ENCODE measurements at regions not wholly inside any gene's neighbourhood (a gene's known extent, or its start where the extent isn't known, plus 50 kb on each side); places are given as distances from the start of the nearest gene placed in this dataset.

- no peaks in the 10 kb centered on the region for H3K9me3 Mint-ChIP-seq
- DNase-seq (ENCODE audit: low spot score), result no peak
- H3K36me3 Mint-ChIP-seq (ENCODE audit: low read depth), result no peaks in the 10 kb centered on the region
- H3K27me3 Mint-ChIP-seq (ENCODE audit: low read depth), result no peaks in the 10 kb centered on the region
- no peak overlapping the region for H3K4me3 Mint-ChIP-seq (ENCODE audit: low read depth)
- intact Hi-C loops (cut with micrococcal nuclease), result no loop called here
- H3K4me1 Mint-ChIP-seq (ENCODE audit: low read depth), result no peaks in the 10 kb centered on the region
- H3K27ac Mint-ChIP-seq, result no peak overlapping the region
Measured at GRCh38 chr1:82724246-82724645, 923.5 kb downstream of the ADGRL2 start.

- H3K27me3 Mint-ChIP-seq (ENCODE audit: low read depth), result no peaks in the 10 kb centered on the region
- no peaks in the 10 kb centered on the region for H3K4me1 Mint-ChIP-seq (ENCODE audit: low read depth)
- H3K27ac Mint-ChIP-seq, result no peak overlapping the region
- no peaks in the 10 kb centered on the region for H3K36me3 Mint-ChIP-seq (ENCODE audit: low read depth)
- DNase-seq (ENCODE audit: low spot score), result no peak
- no peak overlapping the region for H3K4me3 Mint-ChIP-seq (ENCODE audit: low read depth)
- intact Hi-C loops (cut with micrococcal nuclease), result no loop called here
- H3K9me3 Mint-ChIP-seq, result no peaks in the 10 kb centered on the region
Measured at GRCh38 chr1:82722608-82723007, 921.9 kb downstream of the ADGRL2 start.

DNA sequence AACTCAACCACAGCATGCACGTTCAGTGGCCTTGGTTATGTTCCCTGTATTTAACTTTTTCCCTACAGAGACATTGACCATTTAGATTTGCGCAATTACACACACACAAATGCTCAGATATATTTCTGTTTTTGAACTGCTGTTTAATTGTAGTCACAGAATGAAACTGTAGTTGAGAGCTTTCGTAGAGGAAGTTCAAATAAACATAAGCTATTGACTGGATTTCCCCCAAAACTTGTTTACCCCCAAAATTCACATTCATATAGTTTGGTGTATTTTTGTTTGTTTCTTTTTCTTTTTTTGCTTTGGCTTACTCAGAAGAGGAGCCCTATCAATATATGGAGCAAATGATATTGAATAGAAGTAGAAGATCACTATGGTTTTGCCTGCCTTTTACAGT, 921.0 kb downstream of the ADGRL2 start:
- no peaks in the 10 kb centered on the region for H3K36me3 Mint-ChIP-seq (ENCODE audit: low read depth)
- intact Hi-C loops (cut with micrococcal nuclease), result no loop called here
- no peak overlapping the region for H3K4me3 Mint-ChIP-seq (ENCODE audit: low read depth)
- no peak for DNase-seq (ENCODE audit: low spot score)
- no peaks in the 10 kb centered on the region for H3K4me1 Mint-ChIP-seq (ENCODE audit: low read depth)
- H3K27ac Mint-ChIP-seq, result no peak overlapping the region
- no peaks in the 10 kb centered on the region for H3K9me3 Mint-ChIP-seq
- H3K27me3 Mint-ChIP-seq (ENCODE audit: low read depth), result no peaks in the 10 kb centered on the region

- intact Hi-C loops (cut with micrococcal nuclease), result no loop called here
- Mint-ChIP-seq H3K27me3 (ENCODE audit: low read depth) (no peaks in the 10 kb centered on the region), H3K36me3 (ENCODE audit: low read depth) (no peaks in the 10 kb centered on the region), H3K4me1 (ENCODE audit: low read depth) (no peaks in the 10 kb centered on the region), H3K4me3 (ENCODE audit: low read depth) (no peak overlapping the region), H3K27ac (no peak overlapping the region), H3K9me3 (no peaks in the 10 kb centered on the region)
- no peak for DNase-seq (ENCODE audit: low spot score)
Measured at GRCh38 chr1:82718719-82719419, 918.1 kb downstream of the ADGRL2 start.

GRCh38 chr1:82710091-82710490, 909.4 kb downstream of the ADGRL2 start:
- DNase-seq (ENCODE audit: low spot score), result no peak
- H3K27me3 Mint-ChIP-seq (ENCODE audit: low read depth), result no peaks in the 10 kb centered on the region
- intact Hi-C loops (cut with micrococcal nuclease), result no loop called here
- no peaks in the 10 kb centered on the region for H3K36me3 Mint-ChIP-seq (ENCODE audit: low read depth)
- H3K9me3 Mint-ChIP-seq, result no peaks in the 10 kb centered on the region
- H3K27ac Mint-ChIP-seq, result no peak overlapping the region
- no peak overlapping the region for H3K4me3 Mint-ChIP-seq (ENCODE audit: low read depth)
- H3K4me1 Mint-ChIP-seq (ENCODE audit: low read depth), result no peaks in the 10 kb centered on the region

DNA sequence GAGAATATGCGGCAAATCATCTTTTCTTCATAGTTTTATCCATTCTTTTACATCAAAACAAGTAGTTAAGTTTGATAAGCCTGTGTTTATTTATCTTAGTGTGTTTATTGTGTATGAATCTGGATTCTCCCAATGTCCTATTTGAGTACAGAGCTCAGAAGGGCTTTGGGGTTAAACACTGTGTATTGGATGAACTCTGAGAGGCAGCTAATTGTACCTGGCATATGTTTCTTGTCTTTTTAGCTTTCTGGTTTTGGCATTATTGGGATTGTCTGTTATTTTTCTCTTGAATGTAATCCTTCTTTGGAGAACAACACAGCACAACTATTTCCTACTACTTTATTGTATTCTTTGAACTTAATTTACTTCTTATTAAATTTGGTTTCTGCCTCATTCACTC, 906.9 kb downstream of the ADGRL2 start:
- intact Hi-C loops (cut with micrococcal nuclease), result no loop called here
- no peaks in the 10 kb centered on the region for H3K36me3 Mint-ChIP-seq (ENCODE audit: low read depth)
- no peak for DNase-seq (ENCODE audit: low spot score)

GRCh38 chr1:82706741-82707140, 906.0 kb downstream of the ADGRL2 start:
- DNase-seq (ENCODE audit: low spot score), result no peak
- no peak overlapping the region for H3K27ac Mint-ChIP-seq
- intact Hi-C loops (cut with micrococcal nuclease), result no loop called here
- H3K9me3 Mint-ChIP-seq, result no peaks in the 10 kb centered on the region
- no peaks in the 10 kb centered on the region for H3K36me3 Mint-ChIP-seq (ENCODE audit: low read depth)
- no peaks in the 10 kb centered on the region for H3K27me3 Mint-ChIP-seq (ENCODE audit: low read depth)
- H3K4me3 Mint-ChIP-seq (ENCODE audit: low read depth), result no peak overlapping the region
- H3K4me1 Mint-ChIP-seq (ENCODE audit: low read depth), result no peaks in the 10 kb centered on the region

More for the DNA sequence above, 906.9 kb downstream of the ADGRL2 start:
- H3K4me1 Mint-ChIP-seq (ENCODE audit: low read depth), result no peaks in the 10 kb centered on the region
- no peak overlapping the region for H3K27ac Mint-ChIP-seq
- H3K4me3 Mint-ChIP-seq (ENCODE audit: low read depth), result no peak overlapping the region
- H3K9me3 Mint-ChIP-seq, result no peaks in the 10 kb centered on the region
- no peaks in the 10 kb centered on the region for H3K27me3 Mint-ChIP-seq (ENCODE audit: low read depth)

DNA sequence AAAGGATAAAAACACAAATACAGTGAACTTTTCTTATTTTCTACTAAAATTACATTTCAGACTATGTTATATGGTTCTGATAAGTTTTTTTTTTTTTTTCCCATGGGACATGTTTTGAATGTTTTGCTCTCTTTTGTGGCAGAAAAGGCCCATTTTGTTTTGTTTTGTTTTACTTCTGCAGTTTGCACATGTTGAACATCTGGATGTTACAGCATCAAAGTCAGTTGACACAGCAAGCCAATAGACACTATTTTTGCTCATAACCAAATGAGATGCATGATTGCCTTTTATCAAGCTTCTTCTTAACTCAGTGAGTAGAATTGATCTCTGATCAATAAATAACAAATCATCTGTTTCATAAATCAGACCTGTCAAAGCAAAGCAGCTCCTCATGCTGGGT, 904.2 kb downstream of the ADGRL2 start:
- Mint-ChIP-seq H3K4me3 (ENCODE audit: low read depth) (no peak overlapping the region), H3K36me3 (ENCODE audit: low read depth) (no peaks in the 10 kb centered on the region), H3K27ac (no peak overlapping the region), H3K9me3 (no peaks in the 10 kb centered on the region), H3K4me1 (ENCODE audit: low read depth) (no peaks in the 10 kb centered on the region), H3K27me3 (ENCODE audit: low read depth) (no peaks in the 10 kb centered on the region)
- no peak for DNase-seq (ENCODE audit: low spot score)
- intact Hi-C loops (cut with micrococcal nuclease), result no loop called here

- no peak overlapping the region for H3K4me3 Mint-ChIP-seq (ENCODE audit: low read depth)
- intact Hi-C loops (cut with micrococcal nuclease), result no loop called here
- no peaks in the 10 kb centered on the region for H3K27me3 Mint-ChIP-seq (ENCODE audit: low read depth)
- H3K4me1 Mint-ChIP-seq (ENCODE audit: low read depth), result no peaks in the 10 kb centered on the region
- H3K27ac Mint-ChIP-seq, result no peak overlapping the region
- DNase-seq (ENCODE audit: low spot score), result no peak
- H3K36me3 Mint-ChIP-seq (ENCODE audit: low read depth), result no peaks in the 10 kb centered on the region
- no peaks in the 10 kb centered on the region for H3K9me3 Mint-ChIP-seq
Measured at GRCh38 chr1:82704393-82704792, 903.7 kb downstream of the ADGRL2 start.

DNA sequence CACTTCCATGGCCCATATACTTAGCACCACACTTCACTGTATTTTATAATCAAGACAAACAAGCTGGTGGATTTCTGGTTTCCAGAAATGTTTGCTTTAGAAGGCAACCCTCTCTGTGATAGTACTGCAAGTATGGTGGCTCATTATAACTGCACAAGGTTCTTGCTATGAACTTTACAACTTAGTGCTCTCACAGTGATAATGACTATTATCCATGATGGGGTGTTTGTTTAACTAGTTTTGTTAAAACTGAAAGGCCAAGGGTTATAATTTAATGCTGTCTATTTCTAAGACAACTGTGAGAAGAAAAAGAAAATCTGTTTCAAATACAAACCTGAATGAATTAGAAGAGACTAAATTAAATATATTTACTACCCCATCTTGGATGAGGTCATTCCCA, 903.2 kb downstream of the ADGRL2 start:
- Mint-ChIP-seq H3K4me3 (ENCODE audit: low read depth) (no peak overlapping the region), H3K9me3 (no peaks in the 10 kb centered on the region)
- intact Hi-C loops (cut with micrococcal nuclease), result no loop called here

GRCh38 chr1:82700476-82700875, 899.7 kb downstream of the ADGRL2 start:
- intact Hi-C loops (cut with micrococcal nuclease), result no loop called here
- Mint-ChIP-seq H3K36me3 (ENCODE audit: low read depth) (no peaks in the 10 kb centered on the region), H3K27ac (no peak overlapping the region)

More for the DNA sequence above, 903.2 kb downstream of the ADGRL2 start:
- Mint-ChIP-seq H3K4me1 (ENCODE audit: low read depth) (no peaks in the 10 kb centered on the region), H3K27me3 (ENCODE audit: low read depth) (no peaks in the 10 kb centered on the region), H3K27ac (no peak overlapping the region), H3K36me3 (ENCODE audit: low read depth) (no peaks in the 10 kb centered on the region)
- no peak for DNase-seq (ENCODE audit: low spot score)

DNA sequence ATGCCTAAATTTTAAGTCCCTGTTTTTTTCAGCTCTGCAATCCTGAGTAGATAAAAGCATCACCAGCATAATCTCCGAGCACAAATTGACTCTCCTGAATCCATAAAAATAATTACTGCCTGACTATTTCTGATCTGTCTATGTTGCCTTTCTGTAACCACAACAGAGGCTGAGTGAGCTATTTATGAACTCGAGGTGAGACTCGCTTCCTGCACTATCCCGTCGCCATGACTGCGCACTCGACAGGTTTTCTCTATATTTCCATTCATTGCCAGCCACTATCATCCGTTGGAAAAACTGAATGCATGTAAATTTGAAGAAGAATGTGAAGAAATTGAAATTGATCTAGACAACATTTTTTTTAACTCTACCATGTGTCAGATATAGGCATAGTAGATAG, 897.2 kb downstream of the ADGRL2 start:
- Mint-ChIP-seq H3K4me1 (ENCODE audit: low read depth) (no peaks in the 10 kb centered on the region), H3K27ac (no peak overlapping the region), H3K4me3 (ENCODE audit: low read depth) (no peak overlapping the region), H3K36me3 (ENCODE audit: low read depth) (no peaks in the 10 kb centered on the region), H3K27me3 (ENCODE audit: low read depth) (no peaks in the 10 kb centered on the region), H3K9me3 (no peaks in the 10 kb centered on the region)
- intact Hi-C loops (cut with micrococcal nuclease), result no loop called here
- no peak for DNase-seq (ENCODE audit: low spot score)

More at GRCh38 chr1:82700476-82700875, 899.7 kb downstream of the ADGRL2 start:
- H3K9me3 Mint-ChIP-seq, result no peaks in the 10 kb centered on the region
- no peaks in the 10 kb centered on the region for H3K27me3 Mint-ChIP-seq (ENCODE audit: low read depth)
- H3K4me1 Mint-ChIP-seq (ENCODE audit: low read depth), result no peaks in the 10 kb centered on the region
- no peak for DNase-seq (ENCODE audit: low spot score)
- no peak overlapping the region for H3K4me3 Mint-ChIP-seq (ENCODE audit: low read depth)

DNA sequence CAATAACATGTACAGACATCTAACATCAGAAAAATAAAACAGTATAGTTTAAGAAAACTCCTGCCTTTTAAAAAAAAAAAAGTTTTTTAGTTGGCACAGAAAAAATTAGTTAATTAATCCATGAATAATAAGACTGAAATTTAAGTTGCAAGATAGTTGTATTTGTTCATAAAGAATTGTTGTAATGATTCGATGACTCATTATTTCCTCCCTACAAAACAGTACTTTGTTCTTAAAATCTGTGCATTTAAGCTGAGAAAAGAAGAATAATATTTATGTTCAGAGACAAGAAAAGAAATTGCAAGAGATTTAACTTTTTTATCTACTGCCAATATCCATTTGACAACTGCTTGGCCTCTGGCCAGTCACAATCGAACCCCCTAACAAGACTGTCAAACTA, 894.7 kb downstream of the ADGRL2 start:
- H3K4me3 Mint-ChIP-seq (ENCODE audit: low read depth), result no peak overlapping the region
- no peaks in the 10 kb centered on the region for H3K36me3 Mint-ChIP-seq (ENCODE audit: low read depth)
- H3K27ac Mint-ChIP-seq, result no peak overlapping the region
- no peaks in the 10 kb centered on the region for H3K9me3 Mint-ChIP-seq
- intact Hi-C loops (cut with micrococcal nuclease), result no loop called here
- H3K4me1 Mint-ChIP-seq (ENCODE audit: low read depth), result no peaks in the 10 kb centered on the region
- no peak for DNase-seq (ENCODE audit: low spot score)
- H3K27me3 Mint-ChIP-seq (ENCODE audit: low read depth), result no peaks in the 10 kb centered on the region

DNA sequence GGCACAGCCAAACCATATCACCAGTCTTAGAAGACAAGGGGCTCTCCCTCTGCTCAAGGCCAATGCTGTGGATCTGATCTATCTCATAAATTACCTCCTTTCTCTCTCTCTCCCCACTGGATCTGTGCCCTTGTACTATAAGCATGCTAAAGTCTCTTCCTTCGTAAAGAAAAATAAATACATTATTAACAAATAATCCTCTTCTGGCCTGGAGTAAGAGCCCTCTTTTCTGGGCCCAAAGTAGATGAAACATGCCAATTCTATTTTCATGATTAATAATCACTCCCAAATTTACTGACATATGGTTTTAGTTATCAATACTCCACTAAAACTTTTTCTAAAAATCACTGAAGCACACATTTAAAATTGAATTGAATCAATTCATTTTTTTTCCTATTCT, 889.7 kb downstream of the ADGRL2 start:
- Mint-ChIP-seq H3K27me3 (ENCODE audit: low read depth) (no peaks in the 10 kb centered on the region), H3K4me3 (ENCODE audit: low read depth) (no peak overlapping the region), H3K36me3 (ENCODE audit: low read depth) (no peaks in the 10 kb centered on the region), H3K27ac (no peak overlapping the region), H3K4me1 (ENCODE audit: low read depth) (no peaks in the 10 kb centered on the region), H3K9me3 (peaks cover 5% of the 10 kb centered on the region)
- intact Hi-C loops (cut with micrococcal nuclease), result no loop called here
- no peak for DNase-seq (ENCODE audit: low spot score)

All from activated T-helper 2 cell treated with anti-CD3 and anti-CD28 coated beads, Interferon-gamma antibody, Interleukin-2, Interleukin-4, amounts not matched to agents 10 μg/mL and 5 μg/mL and 100 μg/mL, durations not matched to agents 14 hours and 24 hours and 36 hours (primary cell).